ENCODE measurements at regions not wholly inside any gene's neighbourhood (a gene's known extent, or its start where the extent isn't known, plus 50 kb on each side); places are given as distances from the start of the nearest gene placed in this dataset.
"Not testable (repeated sequence)": the region's sequence is repeated elsewhere in the genome, so short reads cannot be mapped to it uniquely, and the experiment has no call there.

GRCh38 chr3:182509844-182510460 is 283.4 kb upstream of the ATP11B start:
- DNase-seq (ENCODE audit: low spot score) = no peak

- no peak for DNase-seq (ENCODE audit: low spot score)
These were observed 278.9 kb upstream of the ATP11B start for GRCh38 chr3:182514236-182514964.

GRCh38 chr3:182516597-182517336 is 276.5 kb upstream of the ATP11B start:
- no peak for DNase-seq (ENCODE audit: low spot score)

GRCh38 chr3:182519569-182519968 is 273.7 kb upstream of the ATP11B start:
- no peak for DNase-seq (ENCODE audit: low spot score)

- DNase-seq (ENCODE audit: low spot score) = no peak
These were observed 272.0 kb upstream of the ATP11B start for GRCh38 chr3:182521339-182521738.

- not testable (repeated sequence) for DNase-seq (ENCODE audit: low spot score)
These were observed 269.9 kb upstream of the ATP11B start for GRCh38 chr3:182523424-182523823.

GRCh38 chr3:182523836-182524235 is 269.5 kb upstream of the ATP11B start:
- DNase-seq (ENCODE audit: low spot score) = no peak

- no peak for DNase-seq (ENCODE audit: low spot score)
These were observed 268.4 kb upstream of the ATP11B start for GRCh38 chr3:182524711-182525401.

GRCh38 chr3:182525766-182526374 is 267.4 kb upstream of the ATP11B start:
- DNase-seq (ENCODE audit: low spot score) = no peak

GRCh38 chr3:182527745-182528144 is 265.6 kb upstream of the ATP11B start:
- no peak for DNase-seq (ENCODE audit: low spot score)

- DNase-seq (ENCODE audit: low spot score) = no peak
These were observed 263.0 kb upstream of the ATP11B start for GRCh38 chr3:182530316-182530715.

GRCh38 chr3:182533394-182533793 is 259.9 kb upstream of the ATP11B start:
- DNase-seq (ENCODE audit: low spot score) = no peak

GRCh38 chr3:182544542-182544941 is 248.8 kb upstream of the ATP11B start:
- no peak for DNase-seq (ENCODE audit: low spot score)

GRCh38 chr3:182562274-182562673 is 231.0 kb upstream of the ATP11B start:
- DNase-seq (ENCODE audit: low spot score) = no peak

GRCh38 chr3:182565916-182566796 is 227.1 kb upstream of the ATP11B start:
- DNase-seq (ENCODE audit: low spot score) = no peak

GRCh38 chr3:182567700-182568099 is 225.6 kb upstream of the ATP11B start:
- no peak for DNase-seq (ENCODE audit: low spot score)

GRCh38 chr3:182568261-182568660 is 225.0 kb upstream of the ATP11B start:
- DNase-seq (ENCODE audit: low spot score) = no peak

- DNase-seq (ENCODE audit: low spot score) = no peak
These were observed 224.4 kb upstream of the ATP11B start for GRCh38 chr3:182568876-182569275.

- DNase-seq (ENCODE audit: low spot score) = no peak
These were observed 222.2 kb upstream of the ATP11B start for GRCh38 chr3:182570946-182571594.

- no peak for DNase-seq (ENCODE audit: low spot score)
These were observed 217.4 kb upstream of the ATP11B start for GRCh38 chr3:182575941-182576340.

GRCh38 chr3:182583545-182583944 is 209.8 kb upstream of the ATP11B start:
- DNase-seq (ENCODE audit: low spot score) = peak; percentile 14
